GM12873 (cell line): ENCODE measurements at regions not wholly inside any gene's neighbourhood (a gene's known extent, or its start where the extent isn't known, plus 50 kb on each side); places are given as distances from the start of the nearest gene placed in this dataset.

Experiments used
- CTCF ChIP-seq: IDR thresholded peaks from 2 replicates; pipeline ENCODE4 v1.5.1; 2012; ENCODE audit warnings: low read depth, mild to moderate bottlenecking, moderate library complexity, low read length, control low read depth; ENCODE audit not compliant: insufficient read depth; ENCODE audit errors: missing control alignments

- TF ChIP-seq CTCF = no peak
Measured at GRCh38 chrX:145953628-145954027, 136.0 kb downstream of the SLITRK2 start.

GRCh38 chrX:145990051-145990450, 172.4 kb downstream of the SLITRK2 start:
- no peak for TF ChIP-seq CTCF

DNA sequence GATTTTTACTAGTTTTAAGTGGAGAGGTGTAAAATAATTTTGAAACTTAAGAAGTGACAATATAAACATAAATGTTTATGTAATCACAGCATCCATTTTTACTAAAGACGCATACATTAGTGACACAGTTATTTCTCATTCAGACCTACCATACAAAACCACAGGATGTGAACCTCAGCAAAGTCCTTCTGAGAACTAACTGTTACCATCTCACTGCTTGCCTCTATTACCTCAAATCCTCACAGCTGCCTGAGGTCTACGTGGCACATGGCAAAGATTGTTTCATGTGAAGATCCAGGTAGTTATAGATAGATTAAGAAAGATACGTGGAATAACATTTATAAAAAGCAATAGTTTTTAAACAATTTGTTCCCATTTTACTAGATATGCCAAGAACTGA, 189.0 kb downstream of the SLITRK2 start:
- no peak for TF ChIP-seq CTCF

- TF ChIP-seq CTCF = no peak
Measured at GRCh38 chrX:146036000-146036399, 218.4 kb downstream of the SLITRK2 start.

GRCh38 chrX:146041741-146042140, 224.1 kb downstream of the SLITRK2 start:
- no peak for TF ChIP-seq CTCF

DNA sequence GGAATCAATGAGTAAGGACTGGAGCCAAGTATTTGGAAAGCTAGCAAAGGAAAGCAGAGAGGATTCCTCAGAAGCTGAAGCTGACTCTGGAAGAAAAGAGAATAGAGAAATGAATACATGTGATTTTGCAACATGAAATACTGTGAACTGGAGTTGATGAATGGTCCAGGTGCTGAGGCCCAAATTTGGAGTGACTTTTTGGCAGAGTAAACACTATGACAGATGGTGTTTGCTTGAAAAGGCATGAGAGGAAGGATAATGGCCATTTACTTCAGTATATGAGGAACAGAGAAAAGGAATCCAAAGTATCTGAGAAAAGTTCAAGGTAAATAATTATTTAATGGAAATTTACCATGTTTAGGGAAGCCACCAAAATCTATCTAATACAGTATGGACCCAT, 236.7 kb downstream of the SLITRK2 start:
- no peak for TF ChIP-seq CTCF

GRCh38 chrX:146055733-146056132, 238.1 kb downstream of the SLITRK2 start:
- no peak for TF ChIP-seq CTCF
